ENCODE measurements at regions not wholly inside any gene's neighbourhood (a gene's known extent, or its start where the extent isn't known, plus 50 kb on each side); places are given as distances from the start of the nearest gene placed in this dataset.

- H3K36me3 ChIP-seq (ENCODE audit: control insufficient read depth, insufficient read depth, low read length) = no peaks in the 10 kb centered on the region
- H3K27me3 ChIP-seq (ENCODE audit: control insufficient read depth, insufficient read depth, low read length) = no peaks in the 10 kb centered on the region
- H3K4me3 ChIP-seq (ENCODE audit: low read depth, low read length) = no peak overlapping the region
- DNase-seq (ENCODE audit: low read depth) = no peak
- TF ChIP-seq CTCF (IDR thresholded peaks at IDR 0.05; ENCODE audit: insufficient read depth, low read length, poor library complexity, severe bottlenecking) = peak; percentile 81
Measured at GRCh38 chr2:57497489-57498096, 549.0 kb upstream of the VRK2 start.

GRCh38 chr2:57504787-57505186 lies 541.8 kb upstream of the VRK2 start:
- Histone ChIP-seq H3K36me3 (ENCODE audit: control insufficient read depth, insufficient read depth, low read length) (no peaks in the 10 kb centered on the region), H3K4me3 (ENCODE audit: low read depth, low read length) (no peak overlapping the region), H3K27me3 (ENCODE audit: control insufficient read depth, insufficient read depth, low read length) (no peaks in the 10 kb centered on the region)
- TF ChIP-seq CTCF (IDR thresholded peaks at IDR 0.05; ENCODE audit: insufficient read depth, low read length, poor library complexity, severe bottlenecking) = no peak
- no peak for DNase-seq (ENCODE audit: low read depth)

- Histone ChIP-seq H3K27me3 (ENCODE audit: control insufficient read depth, insufficient read depth, low read length) (no peaks in the 10 kb centered on the region), H3K36me3 (ENCODE audit: control insufficient read depth, insufficient read depth, low read length) (no peaks in the 10 kb centered on the region), H3K4me3 (ENCODE audit: low read depth, low read length) (no peak overlapping the region)
- no peak for DNase-seq (ENCODE audit: low read depth)
- no peak for TF ChIP-seq CTCF (IDR thresholded peaks at IDR 0.05; ENCODE audit: insufficient read depth, low read length, poor library complexity, severe bottlenecking)
Measured at GRCh38 chr2:57509189-57509588, 537.4 kb upstream of the VRK2 start.

- Histone ChIP-seq H3K4me3 (ENCODE audit: low read depth, low read length) (no peak overlapping the region), H3K36me3 (ENCODE audit: control insufficient read depth, insufficient read depth, low read length) (no peaks in the 10 kb centered on the region), H3K27me3 (ENCODE audit: control insufficient read depth, insufficient read depth, low read length) (no peaks in the 10 kb centered on the region)
- no peak for DNase-seq (ENCODE audit: low read depth)
- TF ChIP-seq CTCF (IDR thresholded peaks at IDR 0.05; ENCODE audit: insufficient read depth, low read length, poor library complexity, severe bottlenecking) = no peak
Measured at GRCh38 chr2:57510704-57511103, 535.9 kb upstream of the VRK2 start.

- H3K36me3 ChIP-seq (ENCODE audit: control insufficient read depth, insufficient read depth, low read length) = no peaks in the 10 kb centered on the region
- no peak for TF ChIP-seq CTCF (IDR thresholded peaks at IDR 0.05; ENCODE audit: insufficient read depth, low read length, poor library complexity, severe bottlenecking)
- H3K27me3 ChIP-seq (ENCODE audit: control insufficient read depth, insufficient read depth, low read length) = no peaks in the 10 kb centered on the region
- no peak overlapping the region for H3K4me3 ChIP-seq (ENCODE audit: low read depth, low read length)
- no peak for DNase-seq (ENCODE audit: low read depth)
Measured at GRCh38 chr2:57515366-57515765, 531.2 kb upstream of the VRK2 start.

- no peak for DNase-seq (ENCODE audit: low read depth)
- H3K27me3 ChIP-seq (ENCODE audit: control insufficient read depth, insufficient read depth, low read length) = no peaks in the 10 kb centered on the region
- no peaks in the 10 kb centered on the region for H3K36me3 ChIP-seq (ENCODE audit: control insufficient read depth, insufficient read depth, low read length)
- TF ChIP-seq CTCF (IDR thresholded peaks at IDR 0.05; ENCODE audit: insufficient read depth, low read length, poor library complexity, severe bottlenecking) = peak; percentile 39
- no peak overlapping the region for H3K4me3 ChIP-seq (ENCODE audit: low read depth, low read length)
Measured at GRCh38 chr2:57516698-57517340, 529.8 kb upstream of the VRK2 start.
